GM12878 (cell line): ENCODE measurements at regions not wholly inside any gene's neighbourhood (a gene's known extent, or its start where the extent isn't known, plus 50 kb on each side); places are given as distances from the start of the nearest gene placed in this dataset.

ENCODE experiments used
- ATAC-seq: fragments of 200-7000 bp; cut with Tn5 transposase; 3 replicates; pipeline ENCODE4 v1.9.1; 2020; ENCODE audit warnings: mild to moderate bottlenecking, moderate library complexity
- BruUV-seq: library from RNA; stranded (reverse); fragments of 400-500 nt; replicated peaks from 2 replicates; lab custom pipeline; 2021; lab: Mats Ljungman, UMichigan
- CTCF ChIA-PET: fragments of 300-600 bp; sonication (Branson Sonifier 250); formaldehyde crosslinking; extraction: SDS; loops from one replicate; lab custom pipeline; 2021; ENCODE audit warnings: inconsistent platforms; lab: Yijun Ruan, JAX
- POLR2A ChIA-PET: fragments of 350-600 bp; formaldehyde crosslinking; extraction: SDS; loops from one replicate; lab custom pipeline; 2021; ENCODE audit warnings: inconsistent platforms; lab: Charles Lee
- RAD21 ChIA-PET: fragments of 300-600 bp; sonication (Branson Sonifier 250); formaldehyde crosslinking; loops from one replicate; lab custom pipeline; 2023; ENCODE audit warnings: antibody characterized with exemption; ENCODE audit not compliant: unreplicated experiment; lab: Charles Lee
- SMC1A ChIA-PET: fragments of 300-600 bp; sonication (Branson Sonifier 250); formaldehyde crosslinking; loops from one replicate; lab custom pipeline; 2023; ENCODE audit not compliant: unreplicated experiment, uncharacterized antibody; lab: Charles Lee
- DNase-seq: peaks from one replicate; pipeline ENCODE4 v3.0.0-alpha.2; 2011; ENCODE audit warnings: low read depth, low spot score
- FAIRE-seq: peaks from 3 replicates; lab custom pipeline; 2011; peaks lifted over from hg19 to GRCh38; lab: Jason Lieb, UNC
- H2AFZ ChIP-seq: 2 replicates; pipeline ENCODE4 v1.6.0; 2011; ENCODE audit warnings: low read depth, low read length, control low read depth; ENCODE audit not compliant: control insufficient read depth
- H3K27ac ChIP-seq: 2 replicates; pipeline ENCODE4 v1.5.1; 2011; ENCODE audit warnings: control low read depth; ENCODE audit not compliant: control insufficient read depth, insufficient read depth
- H3K27me3 ChIP-seq, 2 experiments: replicated peaks in 1 of 2; 2 replicates each; pipeline versions ENCODE4 v1.6.0 to v1.6.1; 2011; ENCODE audit warnings: low read length in 1 of 2; ENCODE audit not compliant: control insufficient read depth in 2 of 2, insufficient read depth in 2 of 2
- H3K36me3 ChIP-seq, 2 experiments: 2 replicates each; pipeline ENCODE4 v1.5.1; 2011; ENCODE audit warnings: low read length in 1 of 2; ENCODE audit not compliant: control insufficient read depth in 2 of 2, insufficient read depth in 2 of 2
- H3K4me1 ChIP-seq: 2 replicates; pipeline ENCODE4 v1.6.1; 2011; ENCODE audit warnings: mild to moderate bottlenecking, low read length, moderate library complexity, mixed read lengths; ENCODE audit not compliant: control insufficient read depth, insufficient read depth
- H3K4me2 ChIP-seq: 2 replicates; pipeline ENCODE4 v1.6.0; 2011; ENCODE audit warnings: control low read depth; ENCODE audit not compliant: control insufficient read depth, insufficient read depth
- H3K4me3 ChIP-seq: fragments of 200-600 bp; sonication (generic); 2 replicates; pipeline ENCODE4 v1.5.1; 2016
- H3K79me2 ChIP-seq: 2 replicates; pipeline ENCODE4 v1.6.0; 2011; ENCODE audit warnings: low read length; ENCODE audit not compliant: control insufficient read depth, insufficient read depth
- H3K9ac ChIP-seq: 2 replicates; pipeline ENCODE4 v1.8.0; 2011; ENCODE audit warnings: low read length, control low read depth, mixed read lengths; ENCODE audit not compliant: control insufficient read depth, insufficient read depth
- H3K9me3 ChIP-seq: replicated peaks from 3 replicates; pipeline ENCODE4 v1.5.1; 2011; ENCODE audit warnings: mild to moderate bottlenecking, low read length; ENCODE audit not compliant: control insufficient read depth, insufficient read depth
- H4K20me1 ChIP-seq: 2 replicates; pipeline ENCODE4 v1.6.0; 2011; ENCODE audit not compliant: control insufficient read depth, insufficient read depth
- CBFB ChIP-seq: IDR thresholded peaks from 2 replicates; pipeline ENCODE4 v1.6.1; 2016; ENCODE audit warnings: antibody characterized with exemption, low read depth
- ESRRA ChIP-seq: IDR thresholded peaks from 2 replicates; pipeline ENCODE4 v1.6.1; 2012; ENCODE audit warnings: mild to moderate bottlenecking, low read length, improper control_type of control experiment
- FOXM1 ChIP-seq: IDR thresholded peaks from 2 replicates; pipeline ENCODE4 v1.6.1; 2012; ENCODE audit warnings: low read depth, mild to moderate bottlenecking, inconsistent platforms, low read length, moderate library complexity
- JUND ChIP-seq: IDR thresholded peaks from 2 replicates; pipeline ENCODE4 v1.6.1; 2012; ENCODE audit warnings: low read depth, mild to moderate bottlenecking, low read length, improper control_type of control experiment, moderate library complexity
- MEF2A ChIP-seq: IDR thresholded peaks from 2 replicates; pipeline ENCODE4 v1.6.1; 2011; ENCODE audit warnings: low read depth, mild to moderate bottlenecking, low read length, moderate library complexity; ENCODE audit not compliant: insufficient read depth
- NBN ChIP-seq: fragments of 450-650 bp; IDR thresholded peaks from 2 replicates; pipeline ENCODE4 v1.6.1; 2016
- PAX8 ChIP-seq: fragments of 450-650 bp; IDR thresholded peaks from 2 replicates; pipeline ENCODE4 v1.6.1; 2017; ENCODE audit warnings: mild to moderate bottlenecking, moderate library complexity
- PML ChIP-seq: IDR thresholded peaks from 2 replicates; pipeline ENCODE4 v1.6.1; 2012; ENCODE audit warnings: low read length, inconsistent platforms
- RAD51 ChIP-seq: fragments of 450-650 bp; IDR thresholded peaks from 2 replicates; pipeline ENCODE4 v1.6.1; 2016; ENCODE audit warnings: moderate library complexity, mild to moderate bottlenecking, inconsistent platforms
- SIN3A ChIP-seq: IDR thresholded peaks from 2 replicates; pipeline ENCODE4 v1.6.1; 2012; ENCODE audit warnings: low read depth, low read length, improper control_type of control experiment
- SMAD5 ChIP-seq: IDR thresholded peaks from 2 replicates; pipeline ENCODE4 v1.6.1; 2016; ENCODE audit warnings: antibody characterized with exemption, low read depth
- SP1 ChIP-seq: IDR thresholded peaks from one replicate; pipeline ENCODE4 v1.6.1; 2011; ENCODE audit warnings: low read depth, low read length
- SREBF1 ChIP-seq: IDR thresholded peaks from 2 replicates; pipeline ENCODE4 v1.6.1; 2012; ENCODE audit warnings: mild to moderate bottlenecking, low read length
- ZNF622 ChIP-seq: fragments of 450-650 bp; IDR thresholded peaks from 2 replicates; pipeline ENCODE4 v1.6.1; 2017; ENCODE audit warnings: mild to moderate bottlenecking, inconsistent platforms
- ZSCAN29 ChIP-seq: fragments of 450-650 bp; IDR thresholded peaks from 2 replicates; pipeline ENCODE4 v1.6.1; 2017; ENCODE audit warnings: mild to moderate bottlenecking, moderate library complexity
- WGBS: methylation state at CpG from one replicate; pipeline ENCODE4 v1.1.6; 2016; ENCODE audit warnings: low lambda C conversion rate; ENCODE audit not compliant: insufficient replicate concordance, insufficient coverage; ENCODE audit errors: missing lambda C conversion rate; 5-methylcytosine and 5-hydroxymethylcytosine counted together
- in situ Hi-C: fragments of 300-500 bp; cut with MboI; formaldehyde crosslinking; loops from 9 replicates; pipeline ENCODE4 v1.14.3; 2018; ENCODE audit warnings: mixed read lengths
- intact Hi-C: fragments of 100-400 bp; cut with micrococcal nuclease; formaldehyde crosslinking; loops from one replicate; pipeline ENCODE4 v1.14.2; 2022; ENCODE audit not compliant: unreplicated experiment
- TF ChIP-seq, protein P1 (sequence below): fragments of 450-650 bp; conservative IDR thresholded peaks from 2 replicates; pipeline ENCODE4 v1.6.1; 2017; ENCODE audit warnings: mild to moderate bottlenecking, moderate library complexity
- TF ChIP-seq, protein P2 (sequence below): IDR thresholded peaks from 2 replicates; pipeline ENCODE4 v1.6.1; 2011; ENCODE audit warnings: low read depth, low read length, improper control_type of control experiment, borderline replicate concordance
- TF ChIP-seq, protein P3 (sequence below): fragments of 150-350 bp; IDR thresholded peaks from 2 replicates; pipeline ENCODE4 v1.6.1; 2016; ENCODE audit warnings: low read depth, low read length
- TF ChIP-seq, protein P4 (sequence below): IDR thresholded peaks from 2 replicates; pipeline ENCODE4 v1.6.1; 2012; ENCODE audit warnings: low read depth, low read length, improper control_type of control experiment

DNA sequence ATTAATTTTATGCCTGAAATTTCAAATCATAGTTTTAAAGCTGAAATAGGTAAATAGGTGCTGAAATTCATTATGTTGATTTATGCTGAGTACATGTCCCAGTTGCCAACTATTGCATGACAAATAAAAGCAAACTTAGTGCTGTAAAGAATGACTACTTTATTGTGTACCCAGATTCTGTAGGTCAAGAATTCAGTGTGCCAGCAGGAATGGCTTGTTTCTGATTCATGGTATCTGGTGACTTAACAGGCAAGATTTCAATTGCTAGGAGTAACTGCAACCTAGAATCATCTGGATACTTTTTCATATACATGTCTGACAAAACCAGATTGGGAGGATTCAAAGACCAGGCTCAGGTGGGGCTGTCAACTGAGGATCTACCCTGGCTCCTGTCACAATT lies 678.4 kb upstream of the ADAMTS5 start (continued):
- TF ChIP-seq, protein P1, sequence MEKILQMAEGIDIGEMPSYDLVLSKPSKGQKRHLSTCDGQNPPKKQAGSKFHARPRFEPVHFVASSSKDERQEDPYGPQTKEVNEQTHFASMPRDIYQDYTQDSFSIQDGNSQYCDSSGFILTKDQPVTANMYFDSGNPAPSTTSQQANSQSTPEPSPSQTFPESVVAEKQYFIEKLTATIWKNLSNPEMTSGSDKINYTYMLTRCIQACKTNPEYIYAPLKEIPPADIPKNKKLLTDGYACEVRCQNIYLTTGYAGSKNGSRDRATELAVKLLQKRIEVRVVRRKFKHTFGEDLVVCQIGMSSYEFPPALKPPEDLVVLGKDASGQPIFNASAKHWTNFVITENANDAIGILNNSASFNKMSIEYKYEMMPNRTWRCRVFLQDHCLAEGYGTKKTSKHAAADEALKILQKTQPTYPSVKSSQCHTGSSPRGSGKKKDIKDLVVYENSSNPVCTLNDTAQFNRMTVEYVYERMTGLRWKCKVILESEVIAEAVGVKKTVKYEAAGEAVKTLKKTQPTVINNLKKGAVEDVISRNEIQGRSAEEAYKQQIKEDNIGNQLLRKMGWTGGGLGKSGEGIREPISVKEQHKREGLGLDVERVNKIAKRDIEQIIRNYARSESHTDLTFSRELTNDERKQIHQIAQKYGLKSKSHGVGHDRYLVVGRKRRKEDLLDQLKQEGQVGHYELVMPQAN, result no peak
- TF ChIP-seq NBN, result no peak
- no peak for TF ChIP-seq SMAD5
- TF ChIP-seq CBFB, result no peak
- TF ChIP-seq, protein P2, sequence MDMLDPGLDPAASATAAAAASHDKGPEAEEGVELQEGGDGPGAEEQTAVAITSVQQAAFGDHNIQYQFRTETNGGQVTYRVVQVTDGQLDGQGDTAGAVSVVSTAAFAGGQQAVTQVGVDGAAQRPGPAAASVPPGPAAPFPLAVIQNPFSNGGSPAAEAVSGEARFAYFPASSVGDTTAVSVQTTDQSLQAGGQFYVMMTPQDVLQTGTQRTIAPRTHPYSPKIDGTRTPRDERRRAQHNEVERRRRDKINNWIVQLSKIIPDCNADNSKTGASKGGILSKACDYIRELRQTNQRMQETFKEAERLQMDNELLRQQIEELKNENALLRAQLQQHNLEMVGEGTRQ, result no peak
- TF ChIP-seq MEF2A, result no peak
- TF ChIP-seq, protein P3, sequence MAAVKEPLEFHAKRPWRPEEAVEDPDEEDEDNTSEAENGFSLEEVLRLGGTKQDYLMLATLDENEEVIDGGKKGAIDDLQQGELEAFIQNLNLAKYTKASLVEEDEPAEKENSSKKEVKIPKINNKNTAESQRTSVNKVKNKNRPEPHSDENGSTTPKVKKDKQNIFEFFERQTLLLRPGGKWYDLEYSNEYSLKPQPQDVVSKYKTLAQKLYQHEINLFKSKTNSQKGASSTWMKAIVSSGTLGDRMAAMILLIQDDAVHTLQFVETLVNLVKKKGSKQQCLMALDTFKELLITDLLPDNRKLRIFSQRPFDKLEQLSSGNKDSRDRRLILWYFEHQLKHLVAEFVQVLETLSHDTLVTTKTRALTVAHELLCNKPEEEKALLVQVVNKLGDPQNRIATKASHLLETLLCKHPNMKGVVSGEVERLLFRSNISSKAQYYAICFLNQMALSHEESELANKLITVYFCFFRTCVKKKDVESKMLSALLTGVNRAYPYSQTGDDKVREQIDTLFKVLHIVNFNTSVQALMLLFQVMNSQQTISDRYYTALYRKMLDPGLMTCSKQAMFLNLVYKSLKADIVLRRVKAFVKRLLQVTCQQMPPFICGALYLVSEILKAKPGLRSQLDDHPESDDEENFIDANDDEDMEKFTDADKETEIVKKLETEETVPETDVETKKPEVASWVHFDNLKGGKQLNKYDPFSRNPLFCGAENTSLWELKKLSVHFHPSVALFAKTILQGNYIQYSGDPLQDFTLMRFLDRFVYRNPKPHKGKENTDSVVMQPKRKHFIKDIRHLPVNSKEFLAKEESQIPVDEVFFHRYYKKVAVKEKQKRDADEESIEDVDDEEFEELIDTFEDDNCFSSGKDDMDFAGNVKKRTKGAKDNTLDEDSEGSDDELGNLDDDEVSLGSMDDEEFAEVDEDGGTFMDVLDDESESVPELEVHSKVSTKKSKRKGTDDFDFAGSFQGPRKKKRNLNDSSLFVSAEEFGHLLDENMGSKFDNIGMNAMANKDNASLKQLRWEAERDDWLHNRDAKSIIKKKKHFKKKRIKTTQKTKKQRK, result no peak

DNA sequence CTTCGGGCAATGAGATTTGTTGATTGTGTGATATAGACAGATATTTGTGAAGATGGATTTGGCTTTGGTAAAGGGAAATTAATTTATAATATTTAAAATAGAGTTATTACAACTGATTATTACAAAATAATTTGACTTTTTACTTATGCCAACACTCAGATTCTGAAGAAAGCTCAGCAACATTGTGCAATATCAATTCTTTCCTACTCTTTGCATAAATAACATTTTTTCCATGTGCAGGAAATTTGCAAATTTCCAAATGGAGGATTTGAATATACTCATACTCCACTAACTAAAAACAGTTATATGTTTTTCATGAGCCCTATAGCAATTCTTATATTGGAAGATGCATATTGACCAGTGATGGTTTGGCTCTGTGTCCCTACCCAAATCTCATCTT lies 676.4 kb upstream of the ADAMTS5 start:
- ChIA-PET SMC1A (no interaction called here), POLR2A (no interaction called here), RAD21 (no interaction called here), CTCF (no interaction called here)
- FAIRE-seq (no peak), ATAC-seq (no peak), DNase-seq (no peak)
- Histone ChIP-seq H3K4me2 (no peak overlapping the region), H3K9ac (no peak overlapping the region), H4K20me1 (no peaks in the 10 kb centered on the region), H3K4me3 (no peak overlapping the region), H3K9me3 (no peaks in the 10 kb centered on the region), H3K27ac (no peak overlapping the region), H3K27me3 (no peaks in the 10 kb centered on the region), H2AFZ (no peak overlapping the region), H3K4me1 (no peaks in the 10 kb centered on the region), H3K36me3 (no peaks in the 10 kb centered on the region), H3K79me2 (no peaks in the 10 kb centered on the region)
- no TSS peak for BruUV-seq
- in situ Hi-C loops, result no loop called here
- intact Hi-C loops, result no loop called here
- 62% methylated on average over 1 of the region's 1 CpG for WGBS
- TF ChIP-seq ZNF622, result no peak
- no peak for TF ChIP-seq ZSCAN29
- no peak for TF ChIP-seq ESRRA
- TF ChIP-seq JUND, result no peak
- TF ChIP-seq RAD51, result no peak
- TF ChIP-seq PAX8, result no peak
- no peak for TF ChIP-seq FOXM1
- no peak for TF ChIP-seq SP1
- TF ChIP-seq PML, result no peak
- TF ChIP-seq SIN3A, result no peak
- TF ChIP-seq, protein P4, sequence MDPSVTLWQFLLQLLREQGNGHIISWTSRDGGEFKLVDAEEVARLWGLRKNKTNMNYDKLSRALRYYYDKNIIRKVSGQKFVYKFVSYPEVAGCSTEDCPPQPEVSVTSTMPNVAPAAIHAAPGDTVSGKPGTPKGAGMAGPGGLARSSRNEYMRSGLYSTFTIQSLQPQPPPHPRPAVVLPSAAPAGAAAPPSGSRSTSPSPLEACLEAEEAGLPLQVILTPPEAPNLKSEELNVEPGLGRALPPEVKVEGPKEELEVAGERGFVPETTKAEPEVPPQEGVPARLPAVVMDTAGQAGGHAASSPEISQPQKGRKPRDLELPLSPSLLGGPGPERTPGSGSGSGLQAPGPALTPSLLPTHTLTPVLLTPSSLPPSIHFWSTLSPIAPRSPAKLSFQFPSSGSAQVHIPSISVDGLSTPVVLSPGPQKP, result no peak
- no peak for TF ChIP-seq SREBF1
